Osteoblast (primary cell): ENCODE measurements at regions not wholly inside any gene's neighbourhood (a gene's known extent, or its start where the extent isn't known, plus 50 kb on each side); places are given as distances from the start of the nearest gene placed in this dataset.
A peak's percentile ranks its signal among the peaks of the same experiment; 100 is the strongest.

Source experiments
- DNase-seq: peaks from one replicate; pipeline ENCODE4 v3.0.0; 2011; ENCODE audit warnings: low spot score, mixed read lengths; ENCODE audit not compliant: insufficient read length; ENCODE audit errors: missing footprints
- H2AFZ ChIP-seq: 2 replicates; pipeline ENCODE4 v1.6.0; 2011; ENCODE audit warnings: mild to moderate bottlenecking, low read length
- H3K27ac ChIP-seq: 2 replicates; pipeline ENCODE4 v1.5.1; 2011; ENCODE audit warnings: mild to moderate bottlenecking, low read depth, low read length, moderate library complexity
- H3K27me3 ChIP-seq: 2 replicates; pipeline ENCODE4 v1.6.0; 2012; ENCODE audit warnings: mild to moderate bottlenecking, control low read depth, inconsistent platforms, low read length, moderate library complexity; ENCODE audit not compliant: insufficient read depth
- H3K36me3 ChIP-seq: 2 replicates; pipeline ENCODE4 v1.5.1; 2011; ENCODE audit warnings: mild to moderate bottlenecking, low read length, control low read depth, moderate library complexity; ENCODE audit not compliant: insufficient read depth
- H3K4me1 ChIP-seq: 2 replicates; pipeline ENCODE4 v1.5.1; 2011; ENCODE audit warnings: mild to moderate bottlenecking, low read length, control low read depth, moderate library complexity; ENCODE audit not compliant: insufficient read depth
- H3K4me2 ChIP-seq: 2 replicates; pipeline ENCODE4 v1.6.0; 2011; ENCODE audit warnings: mild to moderate bottlenecking, low read length; ENCODE audit not compliant: insufficient read depth
- H3K4me3 ChIP-seq: fragments of 200-600 bp; sonication (generic); 3 replicates; pipeline ENCODE4 v1.5.1; 2012; ENCODE audit warnings: mild to moderate bottlenecking, low read length, inconsistent platforms; ENCODE audit not compliant: insufficient read depth
- H3K79me2 ChIP-seq: 2 replicates; pipeline ENCODE4 v1.6.0; 2012; ENCODE audit warnings: mild to moderate bottlenecking, low read length, control low read depth, inconsistent platforms; ENCODE audit not compliant: insufficient read depth
- H3K9me3 ChIP-seq: 2 replicates; pipeline ENCODE4 v1.5.1; 2011; ENCODE audit warnings: low read depth, low read length, control low read depth
- H4K20me1 ChIP-seq: 2 replicates; pipeline ENCODE4 v1.6.0; 2012; ENCODE audit warnings: mild to moderate bottlenecking, low read length, control low read depth; ENCODE audit not compliant: insufficient read depth
- CTCF ChIP-seq: IDR thresholded peaks from 2 replicates; pipeline ENCODE4 v1.5.1; 2011; ENCODE audit warnings: mild to moderate bottlenecking, low read depth, low read length, moderate library complexity; ENCODE audit errors: extremely low read depth

DNA sequence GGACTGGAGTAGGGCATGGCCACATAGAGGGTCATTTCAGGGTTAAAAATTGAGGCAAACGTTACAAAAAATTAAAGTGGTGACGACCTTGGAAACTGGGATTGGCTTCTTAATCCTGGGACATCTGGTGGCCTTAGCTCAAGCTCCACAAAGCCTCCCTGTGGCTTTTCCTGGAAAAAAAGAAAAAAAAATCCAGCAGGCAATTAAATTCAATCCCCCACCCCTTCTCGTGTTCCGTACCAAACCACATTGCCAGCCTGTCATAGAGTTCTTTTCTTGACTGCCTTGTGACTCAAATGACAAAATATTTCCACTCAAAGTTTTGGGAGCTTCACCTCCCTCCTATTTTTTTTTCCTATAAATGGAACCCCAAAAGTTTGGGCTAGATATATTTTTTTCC, 195.6 kb downstream of the HRH4 start:
- Histone ChIP-seq H3K4me1 (no peaks in the 10 kb centered on the region), H3K4me2 (no peak overlapping the region), H3K27me3 (no peaks in the 10 kb centered on the region), H3K36me3 (no peaks in the 10 kb centered on the region), H3K9me3 (no peaks in the 10 kb centered on the region), H3K79me2 (no peaks in the 10 kb centered on the region), H4K20me1 (no peaks in the 10 kb centered on the region), H2AFZ (no peak overlapping the region), H3K4me3 (no peak overlapping the region), H3K27ac (no peak overlapping the region)
- DNase-seq, result no peak
- no peak for TF ChIP-seq CTCF

DNA sequence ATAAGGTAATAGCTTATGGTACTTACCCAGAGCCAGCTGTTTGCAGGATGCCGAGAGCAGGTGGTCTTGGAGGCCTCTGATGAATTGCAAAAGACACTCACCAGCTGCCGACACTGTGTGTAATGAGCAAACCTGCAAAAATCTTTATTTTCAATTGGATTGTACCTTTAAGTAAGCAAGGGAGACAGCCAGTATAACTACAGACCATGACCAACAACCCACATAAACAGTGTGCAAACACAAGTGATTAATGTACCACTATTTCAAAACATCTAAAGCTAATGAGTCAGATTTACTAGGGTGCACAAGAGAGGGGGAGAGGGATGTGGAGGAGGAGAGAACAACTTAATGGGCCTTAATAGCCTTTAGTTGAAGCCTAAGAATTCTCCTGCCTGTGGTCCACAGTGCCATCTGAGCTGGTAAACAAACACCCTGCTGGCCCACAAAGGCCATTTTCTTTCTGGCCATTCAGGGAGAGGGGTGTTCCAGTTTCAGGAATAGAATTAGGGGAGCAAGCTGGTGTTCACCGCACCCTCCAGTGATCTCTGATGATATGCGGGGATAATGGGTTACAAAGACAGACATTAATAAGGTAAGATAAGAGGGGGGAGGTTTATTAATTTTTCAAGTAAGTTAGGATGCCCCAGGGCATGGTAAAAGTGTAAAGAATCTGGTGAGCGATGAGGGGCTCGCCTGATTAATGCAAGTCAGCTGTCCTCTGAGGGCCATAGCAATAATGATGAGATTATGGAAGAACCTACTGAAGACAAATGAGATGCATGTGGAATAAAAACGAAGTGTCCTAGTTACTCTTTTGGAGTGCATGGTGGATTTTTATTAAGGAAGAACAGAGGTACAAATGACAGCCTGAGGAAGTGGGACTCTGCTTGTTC, 196.4 kb downstream of the HRH4 start:
- no peaks in the 10 kb centered on the region for H3K36me3 ChIP-seq
- peak; percentile 11 for DNase-seq

DNA sequence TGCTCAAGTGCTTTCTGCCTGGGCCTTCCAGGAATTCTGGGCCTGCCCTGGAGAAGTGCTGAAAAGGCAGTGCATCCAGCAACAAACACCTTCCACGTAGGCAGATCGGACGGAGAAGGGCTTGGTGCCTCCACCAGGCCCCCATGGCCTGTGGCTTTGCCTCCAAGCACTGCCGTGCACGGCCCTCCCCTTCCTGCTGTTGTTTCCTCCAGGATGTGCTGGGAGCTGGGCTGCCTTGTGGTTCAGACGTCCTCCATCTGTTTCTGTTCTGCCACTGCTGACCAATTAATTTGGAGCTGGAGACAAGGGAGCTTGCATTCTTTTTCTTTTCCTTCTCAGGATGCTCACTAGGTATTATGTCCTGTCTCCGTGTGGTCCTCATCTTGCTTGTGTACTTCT, 197.0 kb downstream of the HRH4 start:
- Histone ChIP-seq H3K27me3 (no peaks in the 10 kb centered on the region), H3K27ac (no peak overlapping the region), H3K4me3 (no peak overlapping the region), H3K4me2 (no peak overlapping the region), H3K9me3 (no peaks in the 10 kb centered on the region), H3K4me1 (no peaks in the 10 kb centered on the region), H3K79me2 (no peaks in the 10 kb centered on the region), H4K20me1 (no peaks in the 10 kb centered on the region), H2AFZ (no peak overlapping the region), H3K36me3 (no peaks in the 10 kb centered on the region)
- peak; percentile 37 for DNase-seq
- no peak for TF ChIP-seq CTCF

More for the DNA sequence above, 196.4 kb downstream of the HRH4 start:
- Histone ChIP-seq H4K20me1 (no peaks in the 10 kb centered on the region), H3K27me3 (no peaks in the 10 kb centered on the region), H3K79me2 (no peaks in the 10 kb centered on the region), H3K27ac (no peak overlapping the region), H3K9me3 (no peaks in the 10 kb centered on the region), H3K4me2 (no peak overlapping the region), H3K4me3 (no peak overlapping the region), H3K4me1 (no peaks in the 10 kb centered on the region), H2AFZ (no peak overlapping the region)
- no peak for TF ChIP-seq CTCF

DNA sequence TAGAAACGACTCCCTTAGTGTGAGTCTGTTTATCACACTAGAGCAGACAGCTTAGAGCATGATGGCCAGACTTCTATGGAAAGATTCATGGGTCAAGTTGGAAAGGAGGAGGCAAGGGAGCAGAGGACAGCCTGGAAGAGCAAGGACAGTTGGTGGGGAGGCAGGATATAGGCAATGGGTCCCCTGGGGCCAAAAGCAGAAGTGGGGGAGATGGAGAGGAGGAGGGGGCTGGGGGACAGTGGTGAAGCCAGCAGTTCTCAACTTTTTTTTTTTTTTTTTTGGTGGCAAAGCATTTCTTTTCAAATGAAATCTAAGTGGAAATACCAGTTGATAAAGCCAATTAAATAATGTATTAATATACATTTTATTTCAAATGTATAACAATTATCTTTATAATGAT, 197.9 kb downstream of the HRH4 start:
- Histone ChIP-seq H2AFZ (no peak overlapping the region), H3K4me3 (no peak overlapping the region), H3K9me3 (no peaks in the 10 kb centered on the region), H4K20me1 (no peaks in the 10 kb centered on the region), H3K36me3 (no peaks in the 10 kb centered on the region), H3K27me3 (no peaks in the 10 kb centered on the region), H3K79me2 (no peaks in the 10 kb centered on the region), H3K4me2 (no peak overlapping the region), H3K4me1 (no peaks in the 10 kb centered on the region), H3K27ac (no peak overlapping the region)
- no peak for DNase-seq
- no peak for TF ChIP-seq CTCF
